Osteocyte (in vitro differentiated cells): ENCODE measurements at regions not wholly inside any gene's neighbourhood (a gene's known extent, or its start where the extent isn't known, plus 50 kb on each side); places are given as distances from the start of the nearest gene placed in this dataset.

Source experiments
- DNase-seq: peaks from one replicate; pipeline ENCODE4 v3.0.0; 2021; ENCODE audit warnings: mixed read lengths; ENCODE audit not compliant: unreplicated experiment; ENCODE audit errors: extremely low spot score
- H3K27ac Mint-ChIP-seq: one replicate; pipeline ENCODE4 v1.8.0; 2021; ENCODE audit warnings: mild to moderate bottlenecking, mixed read lengths; ENCODE audit not compliant: unreplicated experiment
- H3K27me3 Mint-ChIP-seq: one replicate; pipeline ENCODE4 v1.8.0; 2021; ENCODE audit warnings: mixed read lengths; ENCODE audit not compliant: unreplicated experiment
- H3K36me3 Mint-ChIP-seq: one replicate; pipeline ENCODE4 v1.8.0; 2021; ENCODE audit warnings: mixed read lengths; ENCODE audit not compliant: unreplicated experiment
- H3K4me1 Mint-ChIP-seq: one replicate; pipeline ENCODE4 v1.8.0; 2021; ENCODE audit warnings: mixed read lengths; ENCODE audit not compliant: unreplicated experiment
- H3K4me3 Mint-ChIP-seq: one replicate; pipeline ENCODE4 v1.8.0; 2021; ENCODE audit warnings: mild to moderate bottlenecking, moderate library complexity, mixed read lengths; ENCODE audit not compliant: unreplicated experiment
- H3K9me3 Mint-ChIP-seq: one replicate; pipeline ENCODE4 v1.8.0; 2021; ENCODE audit warnings: mixed read lengths; ENCODE audit not compliant: unreplicated experiment
- TF ChIP-seq, protein P1 (sequence below): fragments of 200-600 bp; sonication (generic); IDR thresholded peaks from 2 replicates; pipeline ENCODE4 v1.5.0; 2021; ENCODE audit warnings: antibody characterized with exemption, mild to moderate bottlenecking, moderate library complexity

DNA sequence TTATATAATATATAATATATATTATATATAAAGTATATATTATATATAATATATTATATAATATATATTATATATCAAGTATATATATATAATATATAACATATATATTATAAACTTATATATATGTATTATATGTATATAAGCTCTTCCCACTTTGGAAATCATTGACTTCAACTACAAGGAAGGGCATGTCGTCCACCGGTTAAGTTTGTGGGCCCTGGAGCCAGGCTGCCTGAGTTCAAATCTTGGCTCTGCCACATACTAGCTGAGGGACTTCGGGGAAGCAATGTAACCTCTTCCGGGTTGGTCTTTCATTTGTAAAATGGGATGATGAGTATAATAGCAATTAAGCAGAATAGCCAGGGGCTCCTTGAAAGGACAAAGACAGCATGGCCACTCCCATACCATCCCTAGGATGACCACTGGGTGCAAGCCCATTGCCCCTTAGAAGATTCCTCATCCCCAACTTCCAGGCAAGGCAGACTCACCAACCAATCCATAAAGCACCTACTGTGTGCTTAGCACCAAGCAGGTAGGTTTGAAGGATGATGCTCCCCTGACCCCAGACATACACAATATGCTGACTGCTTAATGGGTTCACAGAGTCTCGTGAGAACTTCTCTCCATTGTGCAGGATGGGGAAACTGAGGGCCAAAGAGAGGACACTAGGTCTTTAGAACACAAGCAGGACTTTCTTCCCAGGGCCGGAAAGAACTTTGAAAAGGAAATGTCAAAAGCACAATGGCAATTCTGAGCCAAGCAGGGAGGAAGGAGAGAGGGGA, 163.2 kb downstream of the MRPL14 start:
- H3K4me3 Mint-ChIP-seq: no peak overlapping the region
- H3K27ac Mint-ChIP-seq: no peak overlapping the region

DNA sequence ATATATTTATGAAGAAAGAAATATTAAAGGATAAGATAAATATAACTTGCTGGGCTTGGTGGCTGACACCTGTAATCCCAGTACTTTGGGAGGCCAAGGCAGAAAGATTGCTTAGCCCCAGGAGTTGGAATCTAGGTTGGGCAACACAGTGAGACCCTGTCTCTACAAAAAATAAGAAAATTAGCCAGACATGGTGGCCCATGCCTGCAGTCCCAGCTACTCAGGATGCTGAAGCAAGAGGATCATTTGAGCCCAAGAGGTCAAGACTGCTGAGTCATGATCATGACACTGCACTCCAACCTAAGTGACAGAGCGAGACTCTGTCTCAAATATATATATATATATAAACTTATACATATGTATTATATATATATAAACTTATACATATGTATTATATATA, 164.0 kb downstream of the MRPL14 start:
- TF ChIP-seq, protein P1, sequence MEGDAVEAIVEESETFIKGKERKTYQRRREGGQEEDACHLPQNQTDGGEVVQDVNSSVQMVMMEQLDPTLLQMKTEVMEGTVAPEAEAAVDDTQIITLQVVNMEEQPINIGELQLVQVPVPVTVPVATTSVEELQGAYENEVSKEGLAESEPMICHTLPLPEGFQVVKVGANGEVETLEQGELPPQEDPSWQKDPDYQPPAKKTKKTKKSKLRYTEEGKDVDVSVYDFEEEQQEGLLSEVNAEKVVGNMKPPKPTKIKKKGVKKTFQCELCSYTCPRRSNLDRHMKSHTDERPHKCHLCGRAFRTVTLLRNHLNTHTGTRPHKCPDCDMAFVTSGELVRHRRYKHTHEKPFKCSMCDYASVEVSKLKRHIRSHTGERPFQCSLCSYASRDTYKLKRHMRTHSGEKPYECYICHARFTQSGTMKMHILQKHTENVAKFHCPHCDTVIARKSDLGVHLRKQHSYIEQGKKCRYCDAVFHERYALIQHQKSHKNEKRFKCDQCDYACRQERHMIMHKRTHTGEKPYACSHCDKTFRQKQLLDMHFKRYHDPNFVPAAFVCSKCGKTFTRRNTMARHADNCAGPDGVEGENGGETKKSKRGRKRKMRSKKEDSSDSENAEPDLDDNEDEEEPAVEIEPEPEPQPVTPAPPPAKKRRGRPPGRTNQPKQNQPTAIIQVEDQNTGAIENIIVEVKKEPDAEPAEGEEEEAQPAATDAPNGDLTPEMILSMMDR: no peak
- peaks cover 19% of the 10 kb centered on the region for H3K27me3 Mint-ChIP-seq
- no peaks in the 10 kb centered on the region for H3K36me3 Mint-ChIP-seq
- H3K4me3 Mint-ChIP-seq: no peak overlapping the region
- H3K27ac Mint-ChIP-seq: no peak overlapping the region
- H3K9me3 Mint-ChIP-seq: peaks cover 2% of the 10 kb centered on the region
- no peaks in the 10 kb centered on the region for H3K4me1 Mint-ChIP-seq
- peak; percentile 40 for DNase-seq

More for the DNA sequence above, 163.2 kb downstream of the MRPL14 start:
- Mint-ChIP-seq H3K36me3 (no peaks in the 10 kb centered on the region), H3K9me3 (no peaks in the 10 kb centered on the region), H3K27me3 (peaks cover 20% of the 10 kb centered on the region), H3K4me1 (no peaks in the 10 kb centered on the region)
- peak; percentile 13 for DNase-seq
- TF ChIP-seq, protein P1: no peak

- Mint-ChIP-seq H3K27ac (no peak overlapping the region), H3K4me1 (no peaks in the 10 kb centered on the region), H3K9me3 (peaks cover 6% of the 10 kb centered on the region), H3K27me3 (peaks cover 25% of the 10 kb centered on the region), H3K4me3 (no peak overlapping the region), H3K36me3 (no peaks in the 10 kb centered on the region)
- no peak for DNase-seq
- TF ChIP-seq, protein P1: no peak
Observed at GRCh38 chr6:43962458-43962857, 164.8 kb downstream of the MRPL14 start.

- no peak for DNase-seq
- TF ChIP-seq, protein P1: no peak
- H3K4me3 Mint-ChIP-seq: no peak overlapping the region
- H3K27ac Mint-ChIP-seq: no peak overlapping the region
- no peaks in the 10 kb centered on the region for H3K4me1 Mint-ChIP-seq
- peaks cover 4% of the 10 kb centered on the region for H3K36me3 Mint-ChIP-seq
- H3K9me3 Mint-ChIP-seq: peaks cover 12% of the 10 kb centered on the region
- peaks cover 22% of the 10 kb centered on the region for H3K27me3 Mint-ChIP-seq
Observed at GRCh38 chr6:43957273-43957672, 170.0 kb downstream of the MRPL14 start.

- Mint-ChIP-seq H3K27ac (no peak overlapping the region), H3K4me1 (no peaks in the 10 kb centered on the region), H3K36me3 (peaks cover 4% of the 10 kb centered on the region), H3K4me3 (no peak overlapping the region), H3K9me3 (peaks cover 12% of the 10 kb centered on the region), H3K27me3 (peaks cover 22% of the 10 kb centered on the region)
- no peak for DNase-seq
- TF ChIP-seq, protein P1: no peak
Observed at GRCh38 chr6:43956478-43956877, 170.8 kb downstream of the MRPL14 start.
